GM12874 (cell line): ENCODE measurements at regions not wholly inside any gene's neighbourhood (a gene's known extent, or its start where the extent isn't known, plus 50 kb on each side); places are given as distances from the start of the nearest gene placed in this dataset.

ENCODE experiments used
- CTCF ChIP-seq: IDR thresholded peaks from 2 replicates; pipeline ENCODE4 v1.5.1; 2011; ENCODE audit warnings: low read depth, mild to moderate bottlenecking, control low read depth, low read length, moderate library complexity; ENCODE audit not compliant: insufficient read depth

- no peak for TF ChIP-seq CTCF
Observed at GRCh38 chr12:45128637-45129036, 77.7 kb upstream of the DBX2 start.

- TF ChIP-seq CTCF: peak; percentile 69
Observed at GRCh38 chr12:45130881-45131281, 80.0 kb upstream of the DBX2 start.

GRCh38 chr12:45131506-45131905 is 80.6 kb upstream of the DBX2 start:
- TF ChIP-seq CTCF: no peak

GRCh38 chr12:45138609-45139008 is 77.3 kb upstream of the ANO6 start:
- TF ChIP-seq CTCF: no peak

GRCh38 chr12:45148006-45148405 is 67.9 kb upstream of the ANO6 start:
- TF ChIP-seq CTCF: no peak

- no peak for TF ChIP-seq CTCF
Observed at GRCh38 chr12:45148619-45149018, 67.3 kb upstream of the ANO6 start.

GRCh38 chr12:45165284-45165683 is 50.6 kb upstream of the ANO6 start:
- no peak for TF ChIP-seq CTCF

GRCh38 chr12:45166056-45166455 is 49.8 kb upstream of the ANO6 start:
- no peak for TF ChIP-seq CTCF
